Large intestine (tissue), 3 donors: ENCODE measurements at regions not wholly inside any gene's neighbourhood (a gene's known extent, or its start where the extent isn't known, plus 50 kb on each side); places are given as distances from the start of the nearest gene placed in this dataset.

Source experiments
- DNase-seq, 2 donors: peaks; one replicate each; pipeline versions ENCODE4 v3.0.0 to v3.0.0-alpha.2; 2013
- H3K27ac ChIP-seq: one replicate; pipeline ENCODE4 v1.5.1; 2013; ENCODE audit warnings: low read length
- H3K27me3 ChIP-seq: 2 replicates; pipeline ENCODE4 v1.6.1; 2013; ENCODE audit warnings: low read length; ENCODE audit not compliant: control insufficient read depth, insufficient read depth
- H3K36me3 ChIP-seq: 2 replicates; pipeline ENCODE4 v1.6.1; 2013; ENCODE audit warnings: low read length; ENCODE audit not compliant: control insufficient read depth, insufficient read depth
- H3K4me1 ChIP-seq: one replicate; pipeline ENCODE4 v1.6.1; 2013; ENCODE audit warnings: low read length; ENCODE audit not compliant: control insufficient read depth, insufficient read depth
- H3K4me3 ChIP-seq: one replicate; pipeline ENCODE4 v1.5.1; 2013; ENCODE audit warnings: low read length
- H3K9me3 ChIP-seq: one replicate; pipeline ENCODE4 v1.6.1; 2013; ENCODE audit warnings: mild to moderate bottlenecking, low read depth, low read length, moderate library complexity; ENCODE audit not compliant: control insufficient read depth
- WGBS: methylation state at CpG from one replicate; pipeline ENCODE4 v1.1.5; 2013; ENCODE audit warnings: low lambda C conversion rate; ENCODE audit not compliant: insufficient coverage; 5-methylcytosine and 5-hydroxymethylcytosine counted together

DNA sequence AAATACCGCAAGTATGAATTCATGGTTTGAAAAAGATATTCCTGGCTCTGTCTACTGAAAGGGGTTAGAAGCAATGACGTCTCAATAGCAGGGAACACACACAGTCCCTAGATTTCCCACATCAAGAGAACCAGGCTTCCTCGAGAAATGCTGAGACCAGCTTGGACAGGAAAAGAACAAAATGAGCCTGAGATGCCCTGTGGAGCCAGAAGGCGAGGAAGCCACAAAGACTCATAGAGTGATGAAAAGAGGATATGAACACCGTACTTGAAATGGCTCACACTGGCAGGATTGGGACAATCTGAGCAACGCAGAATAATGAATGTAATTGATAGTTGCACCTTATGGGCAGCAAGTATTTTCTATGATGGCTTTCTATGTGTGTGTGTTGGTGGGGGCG is 302.4 kb upstream of the ATP10A start:
- Histone ChIP-seq H3K27ac (no peak overlapping the region), H3K9me3 (no peaks in the 10 kb centered on the region), H3K36me3 (no peaks in the 10 kb centered on the region), H3K27me3 (no peaks in the 10 kb centered on the region), H3K4me3 (no peak overlapping the region), H3K4me1 (no peaks in the 10 kb centered on the region)
- 90% methylated on average over 2 of the region's 7 CpGs for WGBS
- no peak for DNase-seq

DNA sequence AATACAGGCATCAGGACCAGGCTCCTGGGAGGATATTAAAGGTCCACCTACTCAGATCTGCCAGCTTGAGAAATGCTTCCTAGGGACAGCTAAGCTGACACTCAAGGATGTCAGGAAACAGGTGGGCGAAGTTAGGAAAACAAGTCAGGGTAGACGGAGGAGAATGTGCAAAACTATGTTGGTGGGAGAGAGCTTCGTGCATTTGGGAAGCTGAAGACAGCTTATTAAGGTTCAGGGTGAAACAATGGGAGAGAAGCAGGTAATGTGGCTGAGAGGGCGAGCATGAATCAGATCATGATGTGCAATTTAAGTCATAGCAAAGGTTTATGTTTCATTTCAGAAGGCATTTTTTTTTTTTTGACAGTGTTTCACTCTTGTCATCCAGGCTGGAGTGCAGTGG is 297.2 kb upstream of the ATP10A start:
- Histone ChIP-seq H3K9me3 (no peaks in the 10 kb centered on the region), H3K36me3 (no peaks in the 10 kb centered on the region), H3K27me3 (no peaks in the 10 kb centered on the region), H3K4me3 (no peak overlapping the region), H3K4me1 (no peaks in the 10 kb centered on the region), H3K27ac (no peak overlapping the region)
- no CpG with 5 or more reads among the region's 4 CpGs for WGBS
- DNase-seq, result no peak

DNA sequence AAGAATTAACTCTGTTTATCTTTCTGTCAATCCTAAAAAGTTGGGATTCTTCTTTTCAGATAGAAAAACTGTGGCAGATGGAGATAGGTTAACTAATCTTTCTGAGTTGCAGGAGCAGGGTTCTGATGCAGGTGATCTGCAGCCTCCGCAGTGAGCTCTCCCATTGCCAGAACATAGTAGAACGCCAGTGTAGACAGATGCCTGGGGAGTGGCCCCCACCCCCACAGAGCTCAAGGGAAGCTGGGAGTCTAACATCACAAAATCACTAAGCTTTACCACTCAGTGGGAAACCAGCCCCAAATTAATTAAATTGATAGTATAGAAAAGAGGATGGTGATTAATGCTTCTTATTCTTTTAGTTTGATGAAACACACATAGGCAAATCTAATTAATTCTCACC is 295.0 kb upstream of the ATP10A start:
- no CpG with 5 or more reads among the region's 2 CpGs for WGBS
- Histone ChIP-seq H3K27ac (no peak overlapping the region), H3K9me3 (no peaks in the 10 kb centered on the region), H3K4me3 (no peak overlapping the region), H3K27me3 (no peaks in the 10 kb centered on the region), H3K4me1 (no peaks in the 10 kb centered on the region), H3K36me3 (no peaks in the 10 kb centered on the region)
- DNase-seq, result no peak

DNA sequence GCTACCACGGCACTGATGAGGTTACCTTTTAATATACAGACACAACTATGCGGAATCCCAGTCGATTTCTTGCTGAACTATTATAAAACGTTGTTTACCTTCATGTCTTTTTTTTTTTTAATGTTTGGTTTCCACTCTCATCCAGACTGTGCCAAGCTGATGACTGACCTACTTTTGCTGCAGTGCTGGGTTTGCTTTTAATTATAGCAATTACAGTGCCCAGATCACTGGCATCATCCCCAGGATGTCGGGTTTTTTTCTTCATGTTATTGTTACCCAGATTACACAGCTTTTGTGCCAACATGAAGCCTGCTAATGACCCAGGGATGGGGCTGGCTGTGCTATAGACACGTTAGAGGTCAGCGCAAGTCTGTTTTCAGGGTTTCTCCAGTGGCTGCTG is 294.0 kb upstream of the ATP10A start:
- no peak for DNase-seq
- WGBS, result 96% methylated on average over 3 of the region's 7 CpGs
- H3K4me3 ChIP-seq, result no peak overlapping the region
- no peak overlapping the region for H3K27ac ChIP-seq
- no peaks in the 10 kb centered on the region for H3K9me3 ChIP-seq
- no peaks in the 10 kb centered on the region for H3K4me1 ChIP-seq
- no peaks in the 10 kb centered on the region for H3K27me3 ChIP-seq
- H3K36me3 ChIP-seq, result no peaks in the 10 kb centered on the region

DNA sequence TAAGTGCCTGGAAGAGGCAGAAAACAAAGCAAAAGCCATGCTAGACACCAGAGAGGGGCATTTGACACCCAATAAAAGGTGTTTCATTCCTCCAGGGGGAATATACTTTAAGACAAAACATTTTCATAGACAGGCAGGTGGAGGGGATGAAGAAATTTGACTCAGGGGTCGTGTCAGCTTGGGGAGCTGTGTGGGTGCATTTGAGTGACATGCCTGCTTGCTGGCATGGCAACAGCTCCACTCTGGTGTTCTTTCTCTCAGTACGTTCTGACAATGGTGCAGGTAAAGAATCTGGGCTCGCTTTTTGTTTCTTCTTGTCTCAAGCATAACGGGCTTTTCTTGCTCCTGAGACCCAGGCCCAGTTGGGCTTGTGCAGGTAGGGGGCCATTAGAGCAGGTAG is 292.9 kb upstream of the ATP10A start:
- Histone ChIP-seq H3K4me3 (no peak overlapping the region), H3K9me3 (no peaks in the 10 kb centered on the region), H3K36me3 (no peaks in the 10 kb centered on the region), H3K27ac (no peak overlapping the region), H3K27me3 (no peaks in the 10 kb centered on the region), H3K4me1 (no peaks in the 10 kb centered on the region)
- WGBS, result 80% methylated on average over 1 of the region's 4 CpGs
- no peak for DNase-seq

DNA sequence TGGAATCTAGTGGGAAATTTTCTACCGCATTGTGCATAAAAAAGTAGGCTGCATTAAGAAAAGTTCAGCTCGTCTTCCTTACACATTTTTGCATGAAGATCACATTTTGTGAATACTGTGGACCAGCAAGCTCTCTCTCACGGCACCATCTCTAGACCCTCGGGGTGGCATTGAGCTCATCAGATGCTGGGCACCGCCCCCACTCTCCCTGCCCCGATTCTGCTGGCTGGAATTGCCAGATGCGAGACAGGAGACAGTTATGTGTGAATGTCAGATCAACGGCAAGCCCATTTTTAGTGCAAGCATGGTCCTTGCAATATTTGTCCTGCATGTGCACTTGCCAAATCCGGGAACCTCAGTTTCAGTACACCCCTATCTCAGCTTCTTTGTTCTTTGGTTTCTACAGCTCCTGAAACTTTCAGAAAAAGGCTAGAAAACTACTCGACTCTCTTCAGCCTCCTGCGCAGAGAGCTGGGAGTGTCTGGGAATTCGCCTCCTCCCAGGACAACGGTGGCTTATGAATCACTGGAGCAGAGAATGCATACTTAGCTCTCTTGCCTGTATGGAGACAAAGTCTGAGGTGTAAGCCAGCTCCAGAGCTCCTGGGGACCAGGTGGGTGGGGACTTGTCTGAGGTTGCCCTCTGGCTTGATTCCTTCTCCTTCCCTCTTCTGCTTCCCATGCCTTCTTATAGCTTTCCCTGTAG is 285.2 kb upstream of the ATP10A start:
- H3K27me3 ChIP-seq, result no peaks in the 10 kb centered on the region
- DNase-seq, result no peak
- no peaks in the 10 kb centered on the region for H3K36me3 ChIP-seq
- 80% methylated on average over 1 of the region's 13 CpGs for WGBS
- no peaks in the 10 kb centered on the region for H3K9me3 ChIP-seq
- H3K27ac ChIP-seq, result no peak overlapping the region
- H3K4me1 ChIP-seq, result no peaks in the 10 kb centered on the region
- no peak overlapping the region for H3K4me3 ChIP-seq

DNA sequence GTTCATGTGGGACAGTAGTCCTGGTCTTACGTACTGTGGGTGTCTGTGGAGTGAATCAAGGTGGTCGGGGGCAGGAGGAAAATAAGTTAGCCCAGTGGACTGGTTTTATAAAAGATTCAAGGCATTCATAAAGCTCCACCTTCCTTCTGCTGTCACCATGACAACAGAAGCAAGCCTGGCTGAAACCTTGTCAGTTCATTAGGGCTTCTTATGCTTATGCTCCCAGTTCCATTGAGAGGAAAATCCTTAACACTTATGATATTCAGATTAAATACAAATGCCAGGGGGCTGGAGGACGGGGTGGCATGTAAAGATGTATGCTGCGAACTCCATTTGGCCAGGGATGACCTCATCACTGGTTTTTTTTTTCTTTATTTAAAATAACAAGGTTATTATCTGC is 283.1 kb upstream of the ATP10A start:
- Histone ChIP-seq H3K27ac (no peak overlapping the region), H3K27me3 (no peaks in the 10 kb centered on the region), H3K36me3 (no peaks in the 10 kb centered on the region), H3K4me1 (no peaks in the 10 kb centered on the region), H3K4me3 (no peak overlapping the region), H3K9me3 (no peaks in the 10 kb centered on the region)
- DNase-seq, result no peak
- no CpG with 5 or more reads among the region's 4 CpGs for WGBS

DNA sequence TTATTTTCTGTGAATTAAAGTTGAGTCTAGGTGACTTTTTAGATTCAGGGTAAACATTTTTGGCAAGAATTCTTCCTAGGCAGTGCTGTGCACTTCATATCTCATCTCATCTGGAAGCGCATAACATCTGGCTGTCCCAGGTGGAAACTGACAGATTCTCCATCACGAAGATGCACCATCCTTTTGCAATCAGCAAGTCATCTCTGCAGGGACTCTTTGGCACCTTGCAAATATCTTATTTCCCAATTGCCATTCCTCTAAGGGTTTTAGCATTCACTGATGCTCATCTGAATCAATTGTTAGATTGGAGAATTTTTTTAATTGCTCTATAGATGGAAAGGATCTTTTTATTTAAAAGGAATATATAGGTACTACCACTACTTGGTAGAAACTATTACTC is 282.7 kb upstream of the ATP10A start:
- Histone ChIP-seq H3K4me1 (no peaks in the 10 kb centered on the region), H3K27ac (no peak overlapping the region), H3K9me3 (no peaks in the 10 kb centered on the region), H3K4me3 (no peak overlapping the region), H3K36me3 (no peaks in the 10 kb centered on the region), H3K27me3 (no peaks in the 10 kb centered on the region)
- no CpG with 5 or more reads among the region's 2 CpGs for WGBS
- DNase-seq, result no peak

DNA sequence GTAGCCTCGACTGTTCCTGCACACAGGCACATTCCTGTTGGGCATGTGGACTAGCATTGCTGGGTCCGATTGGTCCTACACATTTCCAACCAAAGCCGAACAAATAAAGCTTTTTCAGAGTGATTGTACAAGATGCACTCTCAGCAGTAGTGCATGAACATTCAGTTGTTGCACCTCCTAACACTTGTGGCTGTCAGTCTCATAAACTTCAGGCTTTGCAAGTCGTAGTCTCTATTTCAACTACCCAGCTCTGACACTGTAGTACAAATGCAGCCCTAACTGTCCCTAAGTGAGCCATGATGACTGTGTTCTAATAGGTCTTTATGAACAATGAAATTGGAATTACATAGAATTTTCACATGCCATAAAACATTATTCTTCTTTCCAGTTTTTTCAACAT is 281.7 kb upstream of the ATP10A start:
- H3K36me3 ChIP-seq, result no peaks in the 10 kb centered on the region
- no peaks in the 10 kb centered on the region for H3K4me1 ChIP-seq
- H3K27ac ChIP-seq, result no peak overlapping the region
- 50% methylated on average over 1 of the region's 4 CpGs for WGBS
- DNase-seq, result no peak
- no peaks in the 10 kb centered on the region for H3K27me3 ChIP-seq
- no peaks in the 10 kb centered on the region for H3K9me3 ChIP-seq
- no peak overlapping the region for H3K4me3 ChIP-seq

DNA sequence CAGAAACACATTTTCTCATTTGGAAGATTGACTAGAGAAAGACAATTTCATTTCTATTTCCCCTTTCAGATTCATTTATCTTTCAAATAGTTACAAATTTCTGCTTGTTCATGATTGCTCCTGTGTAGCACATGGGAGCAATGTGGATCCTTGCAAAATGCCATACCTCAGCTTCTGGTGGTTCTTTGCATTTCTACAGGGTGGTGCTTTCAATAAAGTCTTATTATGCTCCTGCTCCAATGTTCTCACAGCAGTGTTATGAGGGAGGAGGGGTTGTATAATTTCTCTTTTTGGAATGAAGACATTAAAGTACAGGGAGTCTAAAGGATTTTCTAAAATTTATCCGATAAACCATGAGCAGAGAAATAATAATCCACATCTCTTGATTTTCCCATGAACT is 280.1 kb upstream of the ATP10A start:
- no peak for DNase-seq
- Histone ChIP-seq H3K4me1 (no peaks in the 10 kb centered on the region), H3K36me3 (no peaks in the 10 kb centered on the region), H3K9me3 (no peaks in the 10 kb centered on the region), H3K4me3 (no peak overlapping the region), H3K27ac (no peak overlapping the region), H3K27me3 (no peaks in the 10 kb centered on the region)
- 83% methylated on average over 1 of the region's 1 CpG for WGBS

DNA sequence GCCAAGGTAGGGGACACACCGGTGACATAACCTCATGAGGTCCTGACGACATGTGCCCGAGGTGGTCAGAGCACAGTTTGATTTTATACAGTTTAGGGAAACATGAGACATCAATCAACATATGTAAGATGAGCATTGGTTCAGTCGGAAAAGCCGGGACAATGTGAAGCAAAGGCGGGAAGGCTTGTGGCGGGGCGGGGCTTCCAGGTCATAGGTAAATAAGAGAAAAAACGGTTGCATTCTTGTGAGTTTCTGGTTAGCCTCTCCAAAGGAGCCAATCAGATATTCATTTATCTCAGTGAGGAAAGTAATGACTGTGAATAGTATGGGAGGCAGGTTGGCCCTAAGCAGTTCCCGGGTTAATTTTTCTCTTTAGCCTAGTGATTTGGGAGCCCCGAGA is 271.7 kb upstream of the ATP10A start:
- DNase-seq, result no peak
- Histone ChIP-seq H3K36me3 (no peaks in the 10 kb centered on the region), H3K27ac (no peak overlapping the region), H3K27me3 (no peaks in the 10 kb centered on the region), H3K4me3 (no peak overlapping the region), H3K4me1 (no peaks in the 10 kb centered on the region), H3K9me3 (no peaks in the 10 kb centered on the region)
- 83% methylated on average over 1 of the region's 11 CpGs for WGBS
